Inflammatory macrophage treated with lipopolysaccharide for 4 hours (primary cell): ENCODE measurements at regions not wholly inside any gene's neighbourhood (a gene's known extent, or its start where the extent isn't known, plus 50 kb on each side); places are given as distances from the start of the nearest gene placed in this dataset.
"Not testable (repeated sequence)": the region's sequence is repeated elsewhere in the genome, so short reads cannot be mapped to it uniquely, and the experiment has no call there.

ENCODE experiments used
- DNase-seq: peaks from one replicate; pipeline ENCODE4 v3.0.0-alpha.2; 2020

- no peak for DNase-seq
Measured at GRCh38 chr3:88703501-88704059, 403.8 kb upstream of the EPHA3 start.

DNA sequence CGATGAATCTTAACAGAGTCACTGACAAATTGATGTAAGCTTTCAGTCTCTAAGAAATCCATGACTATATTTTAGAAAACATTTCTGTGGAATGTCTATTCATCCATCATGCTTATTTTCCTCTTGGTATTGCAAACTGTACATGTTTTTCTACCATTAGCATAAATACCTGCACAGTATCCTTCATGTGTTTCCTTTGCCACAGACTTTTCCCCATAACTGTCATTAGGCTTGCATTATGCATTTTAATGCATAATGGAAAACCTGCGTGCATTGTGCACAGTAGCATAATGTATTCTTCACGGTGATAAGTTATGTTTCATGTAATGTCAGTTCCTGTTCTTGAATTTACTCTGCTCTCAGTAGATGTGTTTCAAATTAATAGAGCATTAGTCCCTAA lies 403.1 kb upstream of the EPHA3 start:
- DNase-seq = no peak

DNA sequence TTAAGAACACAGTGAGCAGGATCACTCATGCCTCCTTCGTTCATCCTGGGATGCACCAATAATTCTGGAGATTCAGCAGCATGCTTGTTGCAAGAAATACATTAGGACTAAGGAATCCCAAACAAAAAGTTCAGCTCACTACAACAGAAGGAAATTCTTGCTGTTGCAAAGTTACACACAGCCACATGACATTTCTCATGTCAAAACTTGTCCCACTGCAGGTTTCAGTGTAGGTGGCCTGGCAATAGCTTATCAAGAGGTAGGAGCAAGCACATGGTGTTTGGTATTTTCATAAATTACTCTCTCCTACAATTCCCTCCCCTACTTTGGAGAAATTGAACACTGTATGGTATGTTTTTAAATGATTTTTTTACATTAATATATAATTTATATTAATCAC lies 399.6 kb upstream of the EPHA3 start:
- no peak for DNase-seq

GRCh38 chr3:88712552-88712951 lies 394.9 kb upstream of the EPHA3 start:
- DNase-seq = no peak

DNA sequence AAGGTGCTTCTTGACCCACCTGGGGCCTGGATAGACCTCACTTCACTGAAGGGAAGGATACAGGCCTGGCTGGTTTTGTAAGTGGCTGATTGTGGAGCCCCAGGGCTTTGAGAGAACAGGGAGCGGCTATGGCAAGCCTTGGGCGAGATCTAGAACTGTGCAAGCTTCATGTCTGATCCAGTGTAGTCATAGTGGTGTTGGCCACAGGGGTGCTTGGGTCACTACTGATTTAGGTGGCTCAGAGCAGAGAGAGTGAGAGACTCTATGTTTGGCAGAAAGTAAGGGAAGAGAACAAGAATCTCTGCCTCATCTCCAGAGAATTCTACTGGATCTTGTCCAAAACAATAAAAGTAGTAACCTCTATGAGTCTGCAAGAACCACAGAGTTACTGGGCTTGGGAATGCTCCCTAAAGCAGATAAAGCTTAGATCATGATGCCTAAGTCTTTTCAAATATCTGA lies 394.2 kb upstream of the EPHA3 start:
- no peak for DNase-seq

GRCh38 chr3:88725440-88726165 lies 381.8 kb upstream of the EPHA3 start:
- DNase-seq = no peak

- no peak for DNase-seq
Measured at GRCh38 chr3:88732186-88732585, 375.2 kb upstream of the EPHA3 start.

DNA sequence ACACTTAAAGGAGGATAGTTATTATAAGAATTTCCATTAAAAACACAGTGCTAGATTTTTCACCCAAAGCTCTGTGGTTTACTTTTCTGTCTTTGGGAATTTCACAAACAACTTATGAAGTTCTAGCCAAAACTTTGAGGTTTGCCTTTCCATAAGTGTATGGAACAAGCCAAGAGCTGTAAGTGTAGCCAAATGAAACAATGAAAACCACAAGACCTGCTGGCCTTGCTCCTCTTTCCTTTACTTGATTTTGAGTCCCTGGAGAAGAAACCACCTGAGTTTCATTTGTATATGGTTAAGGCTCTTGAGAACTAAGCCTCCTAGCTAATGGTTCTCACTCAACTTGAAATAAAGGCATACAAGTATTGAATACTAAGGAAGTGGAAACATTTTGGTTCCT lies 365.3 kb upstream of the EPHA3 start:
- DNase-seq = no peak

- no peak for DNase-seq
Measured at GRCh38 chr3:88742674-88743507, 364.5 kb upstream of the EPHA3 start.

DNA sequence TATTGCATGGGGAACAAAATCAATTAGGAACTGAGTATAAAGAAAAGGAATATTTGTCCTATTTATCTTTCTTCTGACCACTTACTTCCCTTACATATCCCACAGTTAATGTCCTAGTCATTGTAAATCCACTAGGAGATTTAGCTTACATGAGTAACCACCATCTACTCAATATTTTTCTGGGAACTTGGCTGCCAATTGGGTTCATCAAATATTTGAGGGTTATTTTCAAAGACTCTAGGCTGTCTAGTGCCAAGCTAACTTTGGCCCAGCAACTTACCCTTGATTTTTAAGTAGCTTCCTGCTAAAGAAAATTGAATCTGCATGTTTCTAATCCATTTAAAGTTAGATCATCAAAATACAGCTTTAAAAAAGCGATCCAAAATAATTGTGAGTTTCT lies 362.5 kb upstream of the EPHA3 start:
- no peak for DNase-seq

DNA sequence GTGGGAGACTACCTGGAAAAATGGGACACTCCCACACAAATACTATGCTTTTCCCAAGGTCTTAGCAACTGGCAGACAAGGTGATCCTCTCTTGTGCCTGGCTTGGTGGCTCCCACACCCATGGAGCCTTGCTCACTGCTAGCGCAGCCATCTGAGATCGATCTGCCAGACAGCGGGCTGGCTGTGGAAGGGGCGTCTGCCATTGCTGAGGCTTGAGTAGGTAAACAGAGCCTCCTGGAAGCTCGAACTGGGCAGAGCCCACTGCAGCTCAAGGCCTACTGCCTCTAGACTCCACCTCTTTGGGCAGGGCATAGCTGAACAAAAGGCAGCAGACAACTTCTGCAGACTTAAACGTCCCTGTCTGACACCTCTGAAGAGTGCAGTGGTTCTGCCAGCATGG lies 360.3 kb upstream of the EPHA3 start:
- DNase-seq = not testable (repeated sequence)

GRCh38 chr3:88758676-88759075 lies 348.7 kb upstream of the EPHA3 start:
- DNase-seq = no peak

DNA sequence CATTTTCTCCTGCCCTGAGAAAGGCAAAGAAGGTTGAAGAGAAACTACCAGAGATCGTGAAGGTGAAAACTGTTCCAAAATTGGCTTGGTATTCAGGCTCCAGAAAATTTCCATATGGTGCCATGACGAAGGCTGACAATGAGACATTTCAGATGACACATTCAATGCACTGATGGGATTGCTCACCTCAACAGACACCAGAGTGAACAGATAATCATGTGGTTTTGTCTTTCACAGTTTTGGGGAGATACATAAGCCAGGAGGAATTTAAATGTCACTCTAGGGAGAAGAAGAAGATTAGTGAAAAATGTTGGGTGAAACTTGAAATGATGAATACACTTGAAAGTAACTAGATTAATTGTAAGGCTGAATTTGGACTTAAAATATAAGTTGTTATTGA lies 339.7 kb upstream of the EPHA3 start:
- DNase-seq = no peak

GRCh38 chr3:88773766-88774165 lies 333.7 kb upstream of the EPHA3 start:
- no peak for DNase-seq

DNA sequence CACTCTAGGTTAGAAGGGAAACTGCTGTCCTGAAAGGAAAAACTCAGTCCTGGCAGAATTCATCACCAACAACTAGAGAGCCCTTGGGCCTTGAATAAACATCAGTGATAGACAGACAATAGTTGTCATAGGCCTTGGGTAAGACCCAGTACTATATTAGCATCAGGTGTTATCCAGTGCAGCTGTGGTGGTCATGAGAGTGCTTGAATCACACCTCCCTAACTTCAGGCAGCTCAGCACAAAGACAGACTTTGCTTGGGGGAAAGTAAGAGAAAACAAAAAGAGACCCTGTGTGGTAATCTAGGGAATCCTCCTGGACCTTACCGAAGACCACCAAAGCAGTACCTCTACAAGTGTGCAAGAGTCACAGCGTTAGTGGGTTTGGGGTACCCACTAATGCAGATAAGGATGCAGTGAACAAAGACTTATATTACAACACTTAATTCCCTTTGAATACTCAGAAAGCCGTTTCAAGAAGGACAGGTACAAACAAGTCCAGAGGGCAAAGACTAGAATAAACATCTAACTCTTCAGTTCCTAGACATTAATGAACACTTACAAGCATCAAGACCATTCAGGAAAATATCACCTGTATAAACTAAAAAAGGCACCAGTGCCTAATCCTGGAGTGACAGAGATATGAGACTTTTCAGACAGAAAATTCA lies 332.3 kb upstream of the EPHA3 start:
- DNase-seq = no peak

GRCh38 chr3:88779482-88779881 lies 327.9 kb upstream of the EPHA3 start:
- DNase-seq = no peak

- DNase-seq = no peak
Measured at GRCh38 chr3:88784925-88785324, 322.5 kb upstream of the EPHA3 start.

- no peak for DNase-seq
Measured at GRCh38 chr3:88785841-88786240, 321.6 kb upstream of the EPHA3 start.

GRCh38 chr3:88795503-88795902 lies 311.9 kb upstream of the EPHA3 start:
- DNase-seq = no peak

DNA sequence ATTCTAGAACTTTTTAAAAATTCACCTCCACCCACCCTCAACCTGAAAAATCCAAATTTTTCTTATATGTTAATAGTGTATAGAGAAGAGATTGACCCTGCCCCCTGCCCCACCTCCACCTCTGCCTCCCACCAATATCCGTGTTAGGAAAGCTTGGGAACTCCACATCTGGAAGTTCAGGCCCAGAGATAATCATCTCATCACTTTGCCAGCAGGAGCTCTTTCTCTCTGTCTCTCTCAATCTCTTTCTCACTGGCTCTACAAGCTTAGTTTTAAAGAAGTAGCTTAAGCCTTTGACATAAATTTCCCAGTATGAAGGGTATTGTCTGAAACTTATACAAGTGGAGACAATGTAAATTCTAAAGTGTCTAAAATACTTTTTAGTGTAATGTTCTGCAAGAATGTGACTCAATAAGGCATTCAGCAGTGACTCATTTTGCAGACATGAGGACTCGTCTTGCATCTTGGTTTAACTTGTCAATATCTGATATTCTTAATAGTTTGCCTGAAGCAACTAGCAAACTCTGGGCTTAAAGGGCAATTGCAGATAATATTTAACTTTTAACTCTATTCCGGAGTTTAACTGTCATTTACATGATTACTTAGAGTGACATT lies 299.8 kb upstream of the EPHA3 start:
- no peak for DNase-seq

GRCh38 chr3:88809993-88810392 lies 297.4 kb upstream of the EPHA3 start:
- no peak for DNase-seq

GRCh38 chr3:88810455-88810854 lies 297.0 kb upstream of the EPHA3 start:
- no peak for DNase-seq

DNA sequence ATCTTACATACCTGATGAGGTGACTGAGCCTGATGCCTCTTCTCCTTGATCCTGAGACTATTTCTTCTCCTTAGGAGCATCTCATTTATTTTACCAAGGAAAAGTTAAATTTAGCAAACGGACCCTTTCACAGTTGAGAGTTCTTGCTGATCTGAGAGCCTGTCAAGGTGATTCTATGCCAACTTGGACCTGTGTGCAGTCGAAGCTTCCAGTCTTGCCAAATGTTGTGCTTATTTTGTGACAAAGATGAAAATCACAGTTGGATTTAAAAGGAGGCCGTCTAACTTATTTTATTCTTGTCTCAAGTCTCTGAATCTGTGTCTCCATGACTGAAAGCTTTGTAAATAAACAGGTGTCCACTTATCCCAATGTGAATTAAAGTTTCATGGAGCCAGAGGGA lies 296.3 kb upstream of the EPHA3 start:
- no peak for DNase-seq
